Suprapubic skin (tissue), 3 donors: ENCODE measurements at regions not wholly inside any gene's neighbourhood (a gene's known extent, or its start where the extent isn't known, plus 50 kb on each side); places are given as distances from the start of the nearest gene placed in this dataset.

Experiments
- EP300 ChIP-seq: sonication (generic); formaldehyde crosslinking; IDR thresholded peaks from one replicate; pipeline ENCODE4 v1.6.1; 2017; ENCODE audit warnings: antibody characterized with exemption
- POLR2A ChIP-seq, 2 donors: fragments of 450-650 bp; IDR thresholded peaks; one replicate each; pipeline ENCODE4 v1.6.1; 2017; ENCODE audit warnings: antibody characterized with exemption in 2 of 2, mild to moderate bottlenecking in 2 of 2, moderate library complexity in 2 of 2
- TF ChIP-seq, protein P1 (sequence below), 2 donors: fragments of 200-600 bp in 1 of 2; fragments of 450-650 bp in 1 of 2; sonication (generic) in 1 of 2; IDR thresholded peaks; one replicate each; pipeline ENCODE4 v1.5.1; 2016 to 2019; ENCODE audit warnings: antibody characterized with exemption in 2 of 2, mild to moderate bottlenecking in 1 of 2, moderate library complexity in 1 of 2

GRCh38 chr5:110013017-110013416, 323.3 kb downstream of the MAN2A1 start:
- no peak for TF ChIP-seq EP300
- no peak for TF ChIP-seq POLR2A (IDR thresholded peaks at IDR 0.05)
- TF ChIP-seq, protein P1, sequence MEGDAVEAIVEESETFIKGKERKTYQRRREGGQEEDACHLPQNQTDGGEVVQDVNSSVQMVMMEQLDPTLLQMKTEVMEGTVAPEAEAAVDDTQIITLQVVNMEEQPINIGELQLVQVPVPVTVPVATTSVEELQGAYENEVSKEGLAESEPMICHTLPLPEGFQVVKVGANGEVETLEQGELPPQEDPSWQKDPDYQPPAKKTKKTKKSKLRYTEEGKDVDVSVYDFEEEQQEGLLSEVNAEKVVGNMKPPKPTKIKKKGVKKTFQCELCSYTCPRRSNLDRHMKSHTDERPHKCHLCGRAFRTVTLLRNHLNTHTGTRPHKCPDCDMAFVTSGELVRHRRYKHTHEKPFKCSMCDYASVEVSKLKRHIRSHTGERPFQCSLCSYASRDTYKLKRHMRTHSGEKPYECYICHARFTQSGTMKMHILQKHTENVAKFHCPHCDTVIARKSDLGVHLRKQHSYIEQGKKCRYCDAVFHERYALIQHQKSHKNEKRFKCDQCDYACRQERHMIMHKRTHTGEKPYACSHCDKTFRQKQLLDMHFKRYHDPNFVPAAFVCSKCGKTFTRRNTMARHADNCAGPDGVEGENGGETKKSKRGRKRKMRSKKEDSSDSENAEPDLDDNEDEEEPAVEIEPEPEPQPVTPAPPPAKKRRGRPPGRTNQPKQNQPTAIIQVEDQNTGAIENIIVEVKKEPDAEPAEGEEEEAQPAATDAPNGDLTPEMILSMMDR (IDR thresholded peaks at IDR 0.05): no peak
